Mucosa of descending colon (tissue), 3 donors: ENCODE measurements at regions not wholly inside any gene's neighbourhood (a gene's known extent, or its start where the extent isn't known, plus 50 kb on each side); places are given as distances from the start of the nearest gene placed in this dataset.

ENCODE experiments used
- ATAC-seq: fragments of 200-7000 bp; cut with Tn5 transposase; one replicate; pipeline ENCODE4 v1.9.1; 2020; ENCODE audit warnings: mild to moderate bottlenecking, moderate library complexity
- DNase-seq, 3 donors: peaks; one replicate each; pipeline ENCODE4 v3.0.0-alpha.2; 2020
- H3K36me3 ChIP-seq: fragments of 200-600 bp; one replicate; pipeline ENCODE4 v1.8.0; 2021; ENCODE audit warnings: low read depth, mild to moderate bottlenecking
- H3K4me1 ChIP-seq: fragments of 200-600 bp; one replicate; pipeline ENCODE4 v1.8.0; 2021; ENCODE audit warnings: low read depth, mild to moderate bottlenecking
- H3K4me3 ChIP-seq: fragments of 200-600 bp; one replicate; pipeline ENCODE4 v1.8.0; 2021; ENCODE audit warnings: mild to moderate bottlenecking
- H3K9me3 ChIP-seq: fragments of 200-600 bp; one replicate; pipeline ENCODE4 v1.8.0; 2021; ENCODE audit warnings: mild to moderate bottlenecking
- CTCF ChIP-seq: fragments of 200-600 bp; IDR thresholded peaks from one replicate; pipeline ENCODE4 v1.8.0; 2022; ENCODE audit warnings: antibody characterized with exemption, mild to moderate bottlenecking
- intact Hi-C, 2 donors: fragments of 100-400 bp; cut with DNase I in 1 of 2; cut with micrococcal nuclease in 1 of 2; formaldehyde crosslinking; loops; one replicate each; pipeline versions ENCODE4 v1.11.0 to v1.11.1; 2022; cut with DNase I, micrococcal nuclease
- donor health status: DM: no; HTN: no; CAD: no; lungs with moderate emphysema.
- donor health status: DM: no; HTN: no; CAD: no.
- donor health status: DM: no; HTN: yes; CAD: no.

- intact Hi-C loops: no loop called here
- Histone ChIP-seq H3K4me3 (no peak overlapping the region), H3K9me3 (no peaks in the 10 kb centered on the region), H3K4me1 (no peaks in the 10 kb centered on the region), H3K36me3 (no peaks in the 10 kb centered on the region)
- DNase-seq: no peak
- ATAC-seq: no peak
- no peak for TF ChIP-seq CTCF
Measured at GRCh38 chr12:43277651-43278540, 274.1 kb downstream of the ADAMTS20 start.

GRCh38 chr12:43273467-43273866 is 278.5 kb downstream of the ADAMTS20 start:
- no peaks in the 10 kb centered on the region for H3K9me3 ChIP-seq
- DNase-seq (no peak), ATAC-seq (no peak)
- no peaks in the 10 kb centered on the region for H3K36me3 ChIP-seq
- intact Hi-C loops: no loop called here
- no peak for TF ChIP-seq CTCF
- H3K4me3 ChIP-seq: no peak overlapping the region
- no peaks in the 10 kb centered on the region for H3K4me1 ChIP-seq

- ATAC-seq: no peak
- TF ChIP-seq CTCF: no peak
- Histone ChIP-seq H3K4me1 (no peaks in the 10 kb centered on the region), H3K4me3 (no peak overlapping the region), H3K9me3 (no peaks in the 10 kb centered on the region), H3K36me3 (no peaks in the 10 kb centered on the region)
- DNase-seq: no peak
- intact Hi-C loops: no loop called here
Measured at GRCh38 chr12:43271659-43272058, 280.3 kb downstream of the ADAMTS20 start.

GRCh38 chr12:43267818-43268217 is 284.2 kb downstream of the ADAMTS20 start:
- TF ChIP-seq CTCF: no peak
- no peaks in the 10 kb centered on the region for H3K9me3 ChIP-seq
- H3K4me3 ChIP-seq: no peak overlapping the region
- ATAC-seq (no peak), DNase-seq (no peak)
- intact Hi-C loops: no loop called here
- no peaks in the 10 kb centered on the region for H3K36me3 ChIP-seq
- no peaks in the 10 kb centered on the region for H3K4me1 ChIP-seq

GRCh38 chr12:43261701-43262100 is 290.3 kb downstream of the ADAMTS20 start:
- DNase-seq: no peak
- Histone ChIP-seq H3K4me1 (no peaks in the 10 kb centered on the region), H3K4me3 (no peak overlapping the region), H3K36me3 (no peaks in the 10 kb centered on the region), H3K9me3 (no peaks in the 10 kb centered on the region)
- no peak for ATAC-seq
- intact Hi-C loops: no loop called here
- TF ChIP-seq CTCF: no peak
